Activated CD4-positive, CD25-positive, alpha-beta regulatory T cell treated with anti-CD3 and anti-CD28 coated beads, Interleukin-2, amount 50 U/mL, for 24 hours (primary cell): ENCODE measurements at regions not wholly inside any gene's neighbourhood (a gene's known extent, or its start where the extent isn't known, plus 50 kb on each side); places are given as distances from the start of the nearest gene placed in this dataset.

Source experiments
- ATAC-seq, 2 donors: fragments of 150-1000 bp; cut with Tn5 transposase; one replicate each; pipeline ENCODE4 v1.10.0; 2021; ENCODE audit warnings: mild to moderate bottlenecking in 1 of 2, moderate library complexity in 1 of 2

GRCh38 chr3:22236490-22237270, 485.7 kb upstream of the ZNF385D start:
- no peak for ATAC-seq

GRCh38 chr3:22239011-22239410, 488.0 kb upstream of the ZNF385D start:
- ATAC-seq: no peak

GRCh38 chr3:22241110-22241509, 490.1 kb upstream of the ZNF385D start:
- no peak for ATAC-seq

DNA sequence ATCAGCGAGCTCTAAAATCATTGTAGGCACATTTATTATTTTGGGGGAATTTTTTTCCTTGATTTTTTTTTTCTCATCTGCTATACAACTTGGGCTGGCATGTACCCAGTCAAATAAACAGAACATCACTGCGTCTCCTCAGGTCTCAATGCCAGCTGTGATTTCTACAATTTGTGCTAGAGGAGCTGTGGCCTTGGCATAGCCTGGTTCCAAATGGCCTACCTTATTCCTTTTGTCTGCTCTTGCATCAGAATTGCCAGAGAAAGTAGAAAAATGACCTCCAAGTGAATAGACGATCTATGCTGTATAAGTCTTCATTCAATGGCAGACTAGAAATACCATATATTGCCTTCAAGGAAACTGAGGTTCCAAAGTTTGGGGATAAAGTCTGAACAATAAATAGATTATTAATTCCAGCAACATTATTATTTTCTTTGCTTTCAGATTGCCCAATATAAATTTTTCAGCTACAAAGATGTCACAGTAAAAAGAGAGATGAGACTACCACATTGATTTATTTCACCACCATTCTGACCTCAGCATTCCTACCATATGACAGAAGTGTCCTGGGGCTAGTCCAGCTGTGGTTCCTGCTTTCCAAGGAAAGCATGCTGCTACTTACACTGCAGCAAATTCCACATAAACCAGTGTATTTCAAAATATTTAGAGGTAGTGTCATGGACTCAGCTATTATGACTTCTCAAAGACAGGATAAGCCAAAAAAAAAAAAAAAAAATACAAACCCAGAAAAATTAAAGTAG, 493.9 kb upstream of the ZNF385D start:
- no peak for ATAC-seq

- no peak for ATAC-seq
Observed at GRCh38 chr3:22245811-22246583, 495.0 kb upstream of the ZNF385D start.

DNA sequence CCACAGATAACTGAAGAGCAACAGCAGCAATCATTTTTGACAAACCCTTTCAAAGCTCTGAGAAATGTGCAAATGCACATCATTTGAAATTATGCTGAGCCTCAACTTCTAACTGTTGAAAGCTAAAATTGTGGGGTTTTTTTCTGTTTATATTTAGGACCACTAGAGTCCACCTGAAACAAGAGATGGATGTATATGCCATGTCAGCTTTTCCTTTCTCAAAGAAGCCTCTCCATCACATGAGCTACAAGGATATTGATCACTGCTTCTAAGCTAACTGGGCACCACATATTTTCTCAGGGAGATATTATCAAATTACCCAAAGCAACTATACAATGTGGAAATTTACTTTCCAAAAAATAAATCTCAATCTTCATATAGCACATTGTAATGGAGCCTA, 498.6 kb upstream of the ZNF385D start:
- no peak for ATAC-seq

- ATAC-seq: no peak
Observed at GRCh38 chr3:22257252-22257651, 506.2 kb upstream of the ZNF385D start.

DNA sequence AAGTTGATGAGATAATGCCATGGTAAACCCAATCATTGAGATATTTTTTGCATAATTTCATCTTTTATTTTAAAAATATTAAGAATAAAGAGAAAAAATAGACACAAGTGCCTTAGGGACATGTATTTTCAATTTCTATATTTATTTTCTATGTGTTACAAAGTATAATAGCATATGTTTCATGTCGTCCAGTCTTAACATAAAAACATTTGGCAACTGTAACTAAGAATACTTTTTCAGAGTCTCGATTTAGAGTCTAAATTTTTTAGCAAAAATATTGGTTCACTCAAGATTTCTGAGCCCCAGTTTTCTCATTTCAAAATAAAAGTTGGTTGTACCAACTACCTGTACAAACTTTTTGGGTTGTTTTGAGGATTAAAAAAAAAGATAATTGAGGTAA, 511.4 kb upstream of the ZNF385D start:
- no peak for ATAC-seq

- no peak for ATAC-seq
Observed at GRCh38 chr3:22263042-22263441, 512.0 kb upstream of the ZNF385D start.

GRCh38 chr3:22265403-22265802, 514.4 kb upstream of the ZNF385D start:
- ATAC-seq: no peak

DNA sequence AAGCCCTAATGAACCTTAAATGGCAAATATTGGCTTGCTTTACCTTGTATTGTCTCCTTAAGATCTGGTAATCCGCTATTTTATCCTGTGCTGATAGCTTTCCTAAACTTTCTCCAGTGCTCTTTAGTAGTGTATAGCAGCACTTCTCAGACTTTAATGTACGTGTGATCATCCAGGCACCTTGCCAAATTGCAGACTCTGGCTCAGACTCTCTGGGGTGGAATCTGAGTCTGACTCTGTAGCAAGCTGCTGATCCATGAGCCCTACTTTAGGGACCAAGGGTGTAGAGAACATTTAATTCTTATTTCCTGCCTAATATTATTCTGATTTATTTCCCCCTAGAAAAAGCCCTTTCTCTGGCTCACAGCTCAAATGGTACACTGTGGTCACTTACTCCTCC, 518.8 kb upstream of the ZNF385D start:
- no peak for ATAC-seq

- no peak for ATAC-seq
Observed at GRCh38 chr3:22276351-22276750, 525.3 kb upstream of the ZNF385D start.

DNA sequence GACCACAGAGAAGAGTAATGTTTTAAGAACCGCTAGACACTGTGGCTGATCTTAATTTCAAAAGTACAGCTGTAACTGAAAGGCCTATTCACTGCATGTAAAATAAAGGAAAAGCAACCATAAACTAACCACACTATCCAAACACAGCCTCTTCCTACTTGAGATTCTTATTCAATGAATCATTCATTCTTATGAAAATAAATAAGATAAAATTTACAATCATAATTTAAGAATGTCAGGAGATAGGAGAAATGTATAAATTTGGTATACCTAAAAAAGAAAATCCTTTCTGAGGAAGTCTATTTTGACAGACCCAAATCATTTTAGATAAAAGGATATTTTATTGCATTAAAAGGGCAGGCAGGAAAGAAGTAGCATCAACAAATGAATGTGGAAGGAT, 533.5 kb upstream of the ZNF385D start:
- no peak for ATAC-seq

GRCh38 chr3:22288756-22289155, 537.7 kb upstream of the ZNF385D start:
- ATAC-seq: no peak

DNA sequence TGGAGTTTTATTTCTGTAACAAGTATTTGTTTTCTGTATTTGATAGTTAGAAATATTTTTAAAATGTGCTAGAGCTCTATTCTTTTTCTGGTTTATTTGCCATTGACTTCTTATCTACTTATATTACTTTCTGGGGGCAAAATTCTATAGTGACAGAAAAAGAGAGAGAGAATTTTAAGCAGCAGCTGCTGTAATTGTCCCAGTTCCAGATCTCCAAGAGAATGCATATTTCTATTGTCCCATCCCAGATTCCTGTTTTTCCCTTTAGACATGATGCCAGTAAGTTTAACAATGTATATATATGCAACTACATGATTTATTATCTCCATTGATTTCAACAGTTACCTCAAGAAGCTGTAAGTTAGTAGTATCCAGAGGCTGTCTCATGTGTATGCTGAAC, 541.7 kb upstream of the ZNF385D start:
- ATAC-seq: no peak

GRCh38 chr3:22296601-22297000, 545.6 kb upstream of the ZNF385D start:
- no peak for ATAC-seq

GRCh38 chr3:22297436-22297835, 546.4 kb upstream of the ZNF385D start:
- ATAC-seq: no peak

DNA sequence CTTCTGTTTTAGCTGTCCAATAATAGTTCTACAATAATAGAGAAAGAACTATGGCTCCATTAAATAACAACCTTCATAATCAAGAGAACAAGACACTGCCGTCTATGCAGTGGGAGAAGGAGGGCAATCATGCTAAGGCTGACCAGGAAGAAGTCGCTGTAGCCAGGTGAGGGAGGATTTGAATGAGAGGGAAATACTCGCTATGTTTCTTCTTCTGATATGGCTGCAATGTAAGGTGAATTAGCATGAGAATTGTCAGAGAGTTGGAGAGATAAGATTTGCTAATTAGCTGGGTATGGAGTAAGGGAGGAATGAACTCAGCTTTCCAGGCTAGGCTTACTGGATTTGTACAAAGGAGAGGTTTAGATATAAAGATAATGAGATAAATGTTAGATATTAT, 555.4 kb upstream of the ZNF385D start:
- no peak for ATAC-seq

DNA sequence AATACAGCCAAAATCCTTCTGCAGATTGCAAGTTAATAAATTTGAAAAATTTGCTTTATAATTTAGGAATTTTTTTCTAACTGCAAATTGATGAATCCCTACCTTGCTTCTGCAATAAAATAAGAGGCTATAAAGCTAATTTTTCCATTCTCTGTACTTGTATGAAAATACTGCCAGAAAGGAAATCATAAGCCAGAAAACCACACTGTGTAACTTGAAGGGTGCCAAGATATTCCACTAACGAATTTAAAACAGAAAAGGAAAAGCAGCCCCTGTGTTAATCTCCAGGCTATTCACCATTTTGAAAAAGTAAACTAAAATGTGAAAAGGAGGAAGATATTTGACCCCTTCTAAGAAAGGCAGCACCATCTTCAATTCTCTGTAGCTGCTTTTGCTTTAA, 557.9 kb upstream of the ZNF385D start:
- ATAC-seq: no peak

GRCh38 chr3:22315925-22316324, 564.9 kb upstream of the ZNF385D start:
- no peak for ATAC-seq

DNA sequence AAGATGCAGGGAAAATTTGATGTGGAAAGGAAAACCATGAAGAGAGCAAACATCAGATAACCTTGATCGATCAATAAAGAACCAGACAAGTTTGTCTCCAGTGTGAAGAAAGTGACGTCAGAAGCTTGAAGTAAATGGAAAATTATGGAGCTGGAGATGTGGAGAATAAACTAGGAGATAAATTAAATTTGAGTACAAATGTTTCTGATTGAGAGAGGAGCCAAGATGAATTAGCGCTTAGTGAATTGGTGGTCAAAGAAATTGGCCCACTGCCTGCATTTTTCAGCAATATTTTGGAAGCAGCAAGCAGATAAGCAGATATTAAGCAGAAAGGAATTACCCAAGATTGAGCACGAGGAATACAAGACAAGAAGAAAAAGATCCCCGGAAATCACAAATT, 567.3 kb upstream of the ZNF385D start:
- ATAC-seq: no peak

GRCh38 chr3:22319446-22319845, 568.4 kb upstream of the ZNF385D start:
- no peak for ATAC-seq

- no peak for ATAC-seq
Observed at GRCh38 chr3:22322861-22323260, 571.9 kb upstream of the ZNF385D start.

DNA sequence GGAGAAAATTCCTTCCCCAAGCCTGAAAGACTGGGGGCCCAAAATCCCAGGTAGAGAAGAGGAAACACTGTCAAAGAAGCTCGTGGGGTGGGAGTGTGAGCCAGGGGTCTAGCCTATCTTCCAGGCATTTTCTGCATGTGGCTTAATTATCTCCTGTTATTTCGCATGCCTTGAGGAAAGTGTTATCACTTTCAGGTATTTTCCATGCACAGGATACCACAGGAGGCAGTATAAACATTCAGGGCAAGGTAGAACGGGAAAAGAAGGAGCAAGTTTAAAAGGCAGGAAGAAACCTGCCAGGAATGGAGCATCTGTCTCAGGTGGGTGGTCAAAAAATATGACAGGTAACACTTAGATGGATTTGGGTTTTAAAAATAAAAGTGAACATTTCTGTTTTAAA, 575.3 kb upstream of the ZNF385D start:
- ATAC-seq: no peak
